Stimulated activated naive B cell treated with anti-CD40 and anti-IgM and Interleukin-4, amounts not matched to agents 10 μg/mL and 1 μg/mL and 100 μg/mL, for 72 hours (primary cell): ENCODE measurements at regions not wholly inside any gene's neighbourhood (a gene's known extent, or its start where the extent isn't known, plus 50 kb on each side); places are given as distances from the start of the nearest gene placed in this dataset.

Experiments
- ATAC-seq, 2 donors: fragments of 150-1000 bp; cut with Tn5 transposase; replicated peaks; 2 replicates each; pipeline ENCODE4 v1.10.0; 2021; ENCODE audit warnings: moderate library complexity in 1 of 2
- DNase-seq: peaks from one replicate; pipeline ENCODE4 v3.0.0; 2021
- H3K27ac Mint-ChIP-seq: one replicate; pipeline ENCODE4 v1.8.0; 2022; ENCODE audit warnings: mild to moderate bottlenecking, mixed read lengths
- H3K27me3 Mint-ChIP-seq, 2 donors: one replicate each; pipeline ENCODE4 v1.8.0; 2022; ENCODE audit warnings: mixed read lengths in 2 of 2
- H3K36me3 Mint-ChIP-seq, 2 donors: one replicate each; pipeline ENCODE4 v1.8.0; 2022; ENCODE audit warnings: mixed read lengths in 2 of 2, mild to moderate bottlenecking in 1 of 2
- H3K4me1 Mint-ChIP-seq, 2 donors: one replicate each; pipeline ENCODE4 v1.8.0; 2022; ENCODE audit warnings: mixed read lengths in 2 of 2, mild to moderate bottlenecking in 1 of 2
- H3K4me3 Mint-ChIP-seq, 2 donors: one replicate each; pipeline ENCODE4 v1.8.0; 2022; ENCODE audit warnings: mild to moderate bottlenecking in 2 of 2, mixed read lengths in 2 of 2, moderate library complexity in 1 of 2
- H3K9me3 Mint-ChIP-seq, 2 donors: one replicate each; pipeline ENCODE4 v1.8.0; 2022; ENCODE audit warnings: mixed read lengths in 2 of 2, mild to moderate bottlenecking in 1 of 2

DNA sequence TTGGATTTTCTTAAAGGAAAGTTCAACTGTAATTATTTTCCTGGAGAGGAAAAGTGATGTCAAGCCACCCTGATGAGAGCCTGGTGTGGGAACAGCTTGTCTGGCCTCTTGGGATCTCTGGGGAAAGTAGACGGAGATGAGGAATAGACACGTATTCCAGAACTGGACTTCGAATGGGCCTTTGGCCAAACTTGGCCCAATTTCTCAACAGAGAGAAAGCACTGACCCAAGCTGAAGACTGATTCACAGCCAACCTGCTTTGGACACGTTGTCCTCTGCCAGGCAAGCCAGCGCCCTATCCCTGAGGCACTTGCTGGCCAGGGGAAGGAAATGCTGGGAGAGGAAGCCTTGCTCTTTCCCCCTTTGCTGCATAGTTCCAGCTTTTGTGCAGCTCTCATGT is 70.8 kb upstream of the CTAGE1 start:
- no peak for ATAC-seq
- H3K36me3 Mint-ChIP-seq = no peaks in the 10 kb centered on the region
- no peak overlapping the region for H3K27ac Mint-ChIP-seq
- peaks cover 0 to 3% of the 10 kb centered on the region in 2 donors for H3K9me3 Mint-ChIP-seq
- no peak for DNase-seq
- H3K27me3 Mint-ChIP-seq = peaks cover 0 to 6% of the 10 kb centered on the region in 2 donors
- H3K4me1 Mint-ChIP-seq = no peaks in the 10 kb centered on the region
- no peak overlapping the region for H3K4me3 Mint-ChIP-seq

DNA sequence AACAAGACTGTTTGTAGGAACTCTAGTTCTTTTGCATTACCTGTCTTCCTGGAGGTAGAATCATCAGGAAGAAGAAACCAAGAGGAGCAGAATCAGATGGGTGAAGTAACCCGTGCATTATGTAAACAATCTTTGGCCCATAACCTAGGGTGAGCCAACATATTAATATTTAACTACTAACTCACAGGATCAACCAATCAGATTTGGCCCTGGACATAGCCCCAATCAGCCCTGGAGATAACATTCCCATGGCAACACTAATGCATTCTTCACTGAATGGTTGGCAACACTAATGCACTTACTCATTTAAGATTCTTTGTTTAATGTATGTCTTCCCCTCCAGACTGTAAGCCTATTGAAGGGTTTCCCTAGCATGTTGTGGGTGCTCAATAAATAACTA is 72.0 kb upstream of the CTAGE1 start:
- no peaks in the 10 kb centered on the region for H3K36me3 Mint-ChIP-seq

DNA sequence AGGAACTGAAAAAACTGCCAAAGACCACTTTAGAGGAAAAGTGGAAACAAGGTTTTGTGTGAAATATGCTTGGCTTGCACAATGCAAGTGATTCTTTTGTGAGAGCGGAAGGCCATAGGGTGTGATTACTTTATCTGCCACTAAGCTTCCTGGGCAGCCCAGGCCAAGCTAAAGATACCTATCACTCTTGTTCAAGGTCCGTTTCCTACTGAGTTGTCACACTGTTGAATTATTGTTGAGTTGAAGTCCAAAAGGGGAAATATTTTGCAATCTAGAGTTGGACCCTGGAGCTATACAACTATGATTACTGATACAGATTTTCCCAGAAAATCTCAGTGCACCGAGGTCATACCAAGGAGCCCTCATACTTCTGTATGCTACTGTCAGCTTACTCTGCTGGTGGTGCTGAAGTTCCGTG is 72.7 kb upstream of the CTAGE1 start:
- no peak for DNase-seq
- H3K27ac Mint-ChIP-seq = no peak overlapping the region
- no peaks in the 10 kb centered on the region for H3K36me3 Mint-ChIP-seq
- H3K9me3 Mint-ChIP-seq = peaks cover 3 to 4% of the 10 kb centered on the region in 2 donors
- H3K27me3 Mint-ChIP-seq = peaks cover 0 to 6% of the 10 kb centered on the region in 2 donors
- no peaks in the 10 kb centered on the region for H3K4me1 Mint-ChIP-seq
- no peak for ATAC-seq
- H3K4me3 Mint-ChIP-seq = no peak overlapping the region

More for the DNA sequence above, 72.0 kb upstream of the CTAGE1 start:
- peaks cover under 1 to 3% of the 10 kb centered on the region in 2 donors for H3K9me3 Mint-ChIP-seq
- DNase-seq (no peak), ATAC-seq (no peak)
- H3K27ac Mint-ChIP-seq = no peak overlapping the region
- H3K4me3 Mint-ChIP-seq = no peak overlapping the region
- peaks cover 0 to 6% of the 10 kb centered on the region in 2 donors for H3K27me3 Mint-ChIP-seq
- H3K4me1 Mint-ChIP-seq = no peaks in the 10 kb centered on the region

DNA sequence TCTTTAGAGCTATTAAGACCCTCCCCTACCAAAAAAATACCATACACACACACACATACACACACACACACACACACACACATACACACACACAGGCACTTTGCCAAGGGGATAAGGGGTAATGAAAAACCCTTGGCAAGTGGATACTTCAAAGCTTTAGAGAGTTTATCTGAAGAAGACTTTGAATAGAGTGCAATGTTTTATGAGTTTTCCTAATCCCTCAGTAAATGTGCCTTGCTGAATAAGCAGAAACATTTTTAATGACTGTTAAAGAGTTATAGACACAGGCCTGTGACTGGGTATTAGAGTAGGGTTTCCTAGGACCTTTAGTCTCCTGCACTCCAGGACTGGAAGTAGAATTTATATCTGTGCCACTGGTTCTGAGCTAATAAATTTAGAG is 75.5 kb upstream of the CTAGE1 start:
- ATAC-seq = no peak
- Mint-ChIP-seq H3K9me3 (peaks cover 5 to 7% of the 10 kb centered on the region in 2 donors), H3K4me3 (no peak overlapping the region), H3K36me3 (no peaks in the 10 kb centered on the region), H3K4me1 (no peaks in the 10 kb centered on the region), H3K27me3 (peaks cover 0 to 6% of the 10 kb centered on the region in 2 donors), H3K27ac (no peak overlapping the region)
- no peak for DNase-seq

DNA sequence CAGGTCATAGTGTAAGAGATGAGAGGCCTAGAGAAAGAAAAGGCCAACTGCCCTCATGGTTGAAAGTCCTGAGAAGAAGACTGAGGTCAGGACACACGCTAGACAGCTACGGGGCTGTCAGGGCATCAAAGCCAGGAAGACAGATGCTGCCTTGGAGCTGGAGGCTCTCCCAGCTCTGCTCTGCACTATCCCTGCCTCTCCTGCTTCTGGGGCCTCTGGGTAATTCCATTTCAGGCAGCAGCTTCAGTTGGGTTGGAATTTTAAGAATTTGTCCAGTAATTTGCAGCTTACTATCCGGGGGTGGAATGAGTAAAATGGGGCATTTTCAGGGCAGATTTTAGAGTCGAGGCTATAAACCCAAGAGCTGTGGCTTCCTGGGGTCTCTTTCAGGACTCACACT is 76.2 kb upstream of the CTAGE1 start:
- no peak for DNase-seq
- no peaks in the 10 kb centered on the region for H3K36me3 Mint-ChIP-seq

DNA sequence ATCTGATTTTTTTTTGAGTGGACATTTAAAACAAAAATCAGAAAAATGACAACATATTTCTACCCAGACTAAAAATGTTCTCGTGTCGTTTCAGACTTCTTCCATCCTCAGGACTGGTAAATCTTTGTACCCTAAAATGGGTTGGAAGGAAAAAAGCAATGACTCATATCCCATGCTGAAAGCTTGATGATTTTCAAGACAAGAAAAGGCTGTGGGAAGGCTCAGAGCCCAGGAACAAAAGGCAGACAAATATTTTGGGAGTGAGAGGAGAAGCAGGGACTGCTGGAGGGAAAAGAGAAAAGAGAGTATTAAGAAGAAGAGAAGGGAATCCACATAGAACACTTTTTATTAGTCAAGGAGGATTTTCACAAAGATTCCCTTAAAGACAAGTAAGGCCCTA is 77.1 kb upstream of the CTAGE1 start:
- Mint-ChIP-seq H3K27me3 (no peaks in the 10 kb centered on the region), H3K36me3 (no peaks in the 10 kb centered on the region), H3K4me3 (no peak overlapping the region), H3K9me3 (peaks cover 2 to 11% of the 10 kb centered on the region in 2 donors), H3K4me1 (no peaks in the 10 kb centered on the region), H3K27ac (no peak overlapping the region)
- ATAC-seq (no peak), DNase-seq (no peak)

More for the DNA sequence above, 76.2 kb upstream of the CTAGE1 start:
- H3K4me3 Mint-ChIP-seq = no peak overlapping the region
- peaks cover 0 to 1% of the 10 kb centered on the region in 2 donors for H3K27me3 Mint-ChIP-seq
- peaks cover 2 to 9% of the 10 kb centered on the region in 2 donors for H3K9me3 Mint-ChIP-seq
- H3K4me1 Mint-ChIP-seq = no peaks in the 10 kb centered on the region
- H3K27ac Mint-ChIP-seq = no peak overlapping the region
- ATAC-seq = no peak

DNA sequence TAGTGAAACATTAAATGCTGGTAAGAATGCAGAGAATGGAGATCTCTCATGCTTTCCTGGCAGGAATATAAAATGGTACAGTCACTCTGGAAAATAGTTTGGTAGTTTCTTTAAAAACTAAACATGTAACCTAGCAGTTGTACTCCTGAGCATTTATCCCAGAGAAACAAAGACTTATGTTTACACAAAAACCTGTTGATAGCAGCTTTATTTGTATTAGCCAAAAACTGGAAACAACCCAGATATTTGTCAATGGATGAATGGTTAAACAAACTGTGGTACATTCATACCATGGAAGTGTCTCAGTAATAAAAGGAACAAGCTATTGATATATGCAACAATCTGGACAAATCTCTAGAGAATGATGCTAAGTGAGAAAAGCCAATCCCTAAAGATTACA is 81.7 kb upstream of the CTAGE1 start:
- no peak overlapping the region for H3K27ac Mint-ChIP-seq
- ATAC-seq (no peak), DNase-seq (no peak)
- H3K4me3 Mint-ChIP-seq = no peak overlapping the region
- no peaks in the 10 kb centered on the region for H3K4me1 Mint-ChIP-seq
- peaks cover 7 to 15% of the 10 kb centered on the region in 2 donors for H3K9me3 Mint-ChIP-seq
- no peaks in the 10 kb centered on the region for H3K27me3 Mint-ChIP-seq
- H3K36me3 Mint-ChIP-seq = no peaks in the 10 kb centered on the region

DNA sequence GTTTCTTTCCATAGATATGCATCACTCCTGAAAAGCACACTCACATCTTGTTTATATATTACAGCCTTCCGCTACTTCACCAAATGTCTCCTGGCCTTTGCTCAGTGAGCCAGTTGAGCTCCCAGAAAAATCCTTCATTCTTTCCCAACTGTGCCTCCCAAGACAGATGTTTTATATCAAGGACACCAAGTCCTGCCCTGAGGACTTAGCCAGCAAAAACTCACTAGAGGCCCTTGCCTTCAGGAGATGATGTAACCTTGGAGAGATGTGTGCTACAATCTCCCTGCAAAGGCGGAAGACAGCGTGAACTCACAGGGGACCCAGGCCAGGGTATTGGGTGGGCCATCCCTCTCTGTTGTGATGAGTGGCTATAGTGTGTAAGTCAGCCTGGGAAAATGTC is 86.1 kb upstream of the CTAGE1 start:
- no peak overlapping the region for H3K4me3 Mint-ChIP-seq
- DNase-seq (no peak), ATAC-seq (no peak)
- H3K4me1 Mint-ChIP-seq = no peaks in the 10 kb centered on the region
- H3K27ac Mint-ChIP-seq = no peak overlapping the region
- H3K9me3 Mint-ChIP-seq = peaks cover 5 to 7% of the 10 kb centered on the region in 2 donors
- no peaks in the 10 kb centered on the region for H3K36me3 Mint-ChIP-seq
- no peaks in the 10 kb centered on the region for H3K27me3 Mint-ChIP-seq

DNA sequence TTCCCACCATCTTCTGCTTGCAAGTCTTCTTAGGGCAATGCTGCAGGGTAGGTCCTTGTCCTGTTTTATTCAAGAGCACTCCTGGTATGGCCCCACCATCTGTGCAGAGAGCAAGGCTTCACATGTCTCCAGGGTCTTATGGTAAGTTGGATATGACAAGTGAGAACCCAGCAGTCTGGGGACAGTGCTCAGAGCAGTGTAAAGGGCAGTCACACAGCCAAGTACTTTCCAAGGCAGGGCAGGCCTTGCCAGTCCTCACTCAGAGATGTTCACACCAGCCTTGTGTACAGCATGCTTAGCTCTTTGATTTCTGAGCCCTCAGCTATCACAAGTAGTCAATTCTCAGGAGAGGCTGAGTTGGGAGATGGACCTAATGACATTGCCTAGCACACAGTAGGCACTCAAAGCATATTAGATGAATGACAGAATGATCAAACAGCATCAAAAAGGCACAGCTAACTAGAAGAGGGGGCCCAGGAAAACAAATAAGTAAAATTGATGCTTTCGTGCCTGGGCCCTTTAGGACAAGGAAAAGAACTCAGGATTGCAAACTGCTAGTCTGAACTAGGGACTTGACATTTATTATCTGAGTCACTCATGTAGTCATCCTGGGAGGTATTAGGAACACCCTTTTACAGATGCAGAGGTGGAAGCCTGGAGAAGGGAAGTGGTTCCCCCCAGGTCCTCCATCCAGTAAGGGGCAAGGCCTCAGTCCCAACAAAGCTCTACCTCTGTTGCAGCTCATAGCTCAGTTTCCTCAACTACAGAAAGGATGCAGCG is 86.7 kb upstream of the CTAGE1 start:
- H3K9me3 Mint-ChIP-seq = peaks cover 3 to 5% of the 10 kb centered on the region in 2 donors
- H3K4me3 Mint-ChIP-seq = no peak overlapping the region
- no peaks in the 10 kb centered on the region for H3K36me3 Mint-ChIP-seq
- no peak overlapping the region for H3K27ac Mint-ChIP-seq
- ATAC-seq (no peak), DNase-seq (no peak)
- H3K27me3 Mint-ChIP-seq = no peaks in the 10 kb centered on the region
- no peaks in the 10 kb centered on the region for H3K4me1 Mint-ChIP-seq

DNA sequence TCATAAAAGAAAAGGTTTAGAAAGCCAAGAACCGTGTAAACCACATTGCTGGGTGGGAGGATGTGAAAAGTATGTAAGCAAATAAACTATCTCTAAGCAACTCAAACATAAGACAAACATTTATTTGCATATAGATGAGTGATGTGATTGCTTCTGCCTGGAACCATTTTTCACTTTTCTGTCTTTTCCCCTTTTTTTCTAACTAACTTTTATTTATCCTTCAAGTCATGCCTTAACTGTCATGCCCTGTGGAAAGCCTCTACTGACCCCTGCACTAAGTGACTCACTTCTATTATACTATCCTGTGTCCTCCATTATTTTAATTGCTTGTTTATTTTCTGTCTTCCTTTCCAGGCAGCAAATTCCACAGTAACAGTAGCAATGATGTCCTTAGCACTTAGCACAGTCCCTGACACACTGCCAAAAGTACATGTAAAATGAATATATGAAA is 87.5 kb upstream of the CTAGE1 start:
- Mint-ChIP-seq H3K27me3 (no peaks in the 10 kb centered on the region), H3K36me3 (no peaks in the 10 kb centered on the region), H3K4me1 (no peaks in the 10 kb centered on the region), H3K4me3 (no peak overlapping the region), H3K9me3 (peaks cover 3 to 5% of the 10 kb centered on the region in 2 donors), H3K27ac (no peak overlapping the region)
- ATAC-seq (no peak), DNase-seq (no peak)

DNA sequence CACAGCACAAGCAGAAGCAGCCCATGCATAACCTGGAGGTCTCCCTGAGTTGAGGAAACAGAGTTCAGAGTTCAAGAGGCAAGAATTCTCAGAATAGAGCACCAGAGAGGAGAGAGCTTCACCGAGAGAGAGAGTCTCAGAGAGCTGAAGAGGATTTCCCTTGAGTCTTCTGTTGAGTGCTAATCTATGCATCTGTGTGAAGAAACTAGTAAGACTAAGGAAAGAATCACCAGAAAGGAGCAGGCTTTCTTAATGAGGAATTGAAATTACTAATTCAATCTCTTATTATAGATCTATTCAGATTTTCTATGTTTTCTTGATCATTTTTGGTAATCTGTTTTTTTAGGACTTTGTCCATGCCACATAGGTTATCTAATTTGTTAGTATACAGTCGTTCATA is 89.3 kb upstream of the CTAGE1 start:
- Mint-ChIP-seq H3K36me3 (no peaks in the 10 kb centered on the region), H3K27me3 (no peaks in the 10 kb centered on the region), H3K27ac (no peak overlapping the region), H3K4me3 (no peak overlapping the region), H3K4me1 (no peaks in the 10 kb centered on the region), H3K9me3 (no peaks in the 10 kb centered on the region)
- DNase-seq (no peak), ATAC-seq (no peak)

DNA sequence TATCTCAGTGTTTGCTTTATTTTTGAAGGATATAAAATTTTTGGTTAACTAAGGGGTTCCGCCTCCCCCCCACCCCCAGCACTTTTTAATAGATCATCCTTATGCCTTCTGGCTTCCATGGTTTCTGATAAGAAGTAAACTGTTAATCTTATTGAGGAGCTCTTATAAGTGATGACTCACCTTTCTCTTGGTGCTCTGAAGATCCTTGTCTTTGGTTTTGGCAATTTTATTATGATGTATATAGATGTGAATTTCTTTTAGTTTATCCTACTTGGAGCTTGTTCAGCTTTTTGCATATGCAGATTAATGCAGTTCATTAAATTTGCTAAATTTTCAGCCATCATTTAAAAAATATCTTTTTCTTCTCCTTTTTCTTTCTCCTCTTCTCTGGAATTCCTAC is 91.7 kb upstream of the CTAGE1 start:
- ATAC-seq (no peak), DNase-seq (no peak)
- Mint-ChIP-seq H3K27ac (no peak overlapping the region), H3K4me3 (no peak overlapping the region), H3K36me3 (no peaks in the 10 kb centered on the region), H3K9me3 (peaks cover 0 to 2% of the 10 kb centered on the region in 2 donors), H3K4me1 (no peaks in the 10 kb centered on the region), H3K27me3 (peaks cover 0 to 5% of the 10 kb centered on the region in 2 donors)

DNA sequence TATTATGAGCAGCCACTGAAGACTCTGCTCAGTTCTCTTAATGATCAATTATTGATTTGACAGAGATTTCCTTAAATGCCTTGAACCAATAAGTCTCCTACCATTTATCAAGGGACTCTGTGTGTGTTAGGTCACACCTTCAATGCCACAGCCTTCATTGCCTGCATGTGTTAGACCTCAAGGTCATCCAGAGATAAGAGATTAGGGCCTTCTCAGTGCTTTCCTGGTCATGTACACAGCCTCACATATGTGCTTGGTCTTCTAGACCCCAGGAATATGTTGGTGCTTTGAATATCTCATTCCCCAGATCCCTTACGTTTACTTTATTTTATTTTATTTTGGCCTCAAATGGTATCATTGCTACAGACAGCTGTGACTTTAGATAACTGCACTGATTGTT is 93.0 kb upstream of the CTAGE1 start:
- H3K4me1 Mint-ChIP-seq = no peaks in the 10 kb centered on the region
- H3K27ac Mint-ChIP-seq = no peak overlapping the region
- H3K27me3 Mint-ChIP-seq = peaks cover 0 to 5% of the 10 kb centered on the region in 2 donors
- H3K9me3 Mint-ChIP-seq = peaks cover 0 to 2% of the 10 kb centered on the region in 2 donors
- no peak for ATAC-seq
- H3K4me3 Mint-ChIP-seq = no peak overlapping the region
- no peak for DNase-seq
- no peaks in the 10 kb centered on the region for H3K36me3 Mint-ChIP-seq

DNA sequence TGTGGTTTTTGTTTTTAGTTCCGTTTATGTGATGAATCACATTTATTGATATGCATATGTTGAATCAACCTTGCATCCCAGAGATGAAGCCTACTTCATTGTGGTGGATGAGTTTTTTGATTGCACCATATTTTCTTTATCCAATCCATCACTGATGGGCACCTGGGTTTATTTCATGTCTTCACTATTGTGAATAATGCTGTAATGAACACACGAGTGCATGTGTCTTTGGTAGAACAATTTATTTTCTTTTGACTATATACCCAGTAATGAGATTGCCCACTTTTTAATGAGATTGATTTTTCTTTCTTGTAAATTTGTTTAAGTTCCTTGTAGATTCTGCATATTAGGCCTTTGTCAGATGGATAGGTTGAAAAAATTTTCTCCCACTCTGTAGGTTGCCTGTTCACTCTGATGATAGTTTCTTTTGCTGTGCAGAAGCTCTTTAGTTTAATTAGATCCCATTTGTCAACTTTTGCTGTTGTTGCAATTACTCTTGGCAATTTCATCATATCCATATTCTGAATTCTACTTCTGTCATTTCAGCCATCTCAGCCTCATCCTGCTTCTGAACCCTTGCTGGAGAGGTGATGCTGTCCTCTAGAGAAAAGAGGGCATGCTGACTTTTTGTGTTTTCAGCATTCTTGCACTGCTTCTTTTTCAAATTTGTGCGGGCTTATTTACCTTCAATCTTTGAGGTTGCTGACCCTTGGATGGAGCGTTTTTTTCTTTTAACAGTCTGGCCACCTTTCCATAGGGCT is 96.2 kb upstream of the CTAGE1 start:
- H3K9me3 Mint-ChIP-seq = peaks cover 0 to 2% of the 10 kb centered on the region in 2 donors
- DNase-seq (no peak), ATAC-seq (no peak)
- H3K4me3 Mint-ChIP-seq = no peak overlapping the region
- H3K36me3 Mint-ChIP-seq = no peaks in the 10 kb centered on the region
- H3K27ac Mint-ChIP-seq = no peak overlapping the region
- H3K27me3 Mint-ChIP-seq = peaks cover 0 to 5% of the 10 kb centered on the region in 2 donors
- H3K4me1 Mint-ChIP-seq = no peaks in the 10 kb centered on the region

DNA sequence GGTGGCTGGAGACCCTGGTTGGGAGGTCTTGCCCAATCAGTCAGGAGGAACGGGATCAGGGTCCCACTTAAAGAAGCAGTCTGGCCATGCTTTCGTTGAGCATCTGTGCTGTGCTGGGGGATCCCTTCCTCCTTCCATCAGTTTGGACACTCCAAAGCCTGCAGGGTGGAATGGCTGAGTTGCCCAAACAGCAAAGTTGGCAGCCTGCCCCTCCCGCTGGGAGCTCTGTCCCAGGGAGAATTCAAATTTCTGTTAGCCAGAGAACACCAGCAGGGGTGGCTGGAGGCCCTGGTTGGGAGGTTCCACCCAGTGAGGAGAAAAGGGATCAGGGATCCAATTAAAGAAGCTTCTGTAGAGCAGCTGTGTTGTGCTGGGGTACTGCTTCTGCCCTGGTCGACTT is 96.9 kb upstream of the CTAGE1 start:
- DNase-seq (no peak), ATAC-seq (no peak)
- no peak overlapping the region for H3K4me3 Mint-ChIP-seq
- no peaks in the 10 kb centered on the region for H3K36me3 Mint-ChIP-seq
- no peak overlapping the region for H3K27ac Mint-ChIP-seq
- H3K27me3 Mint-ChIP-seq = peaks cover 0 to 5% of the 10 kb centered on the region in 2 donors
- H3K4me1 Mint-ChIP-seq = no peaks in the 10 kb centered on the region
- H3K9me3 Mint-ChIP-seq = peaks cover 0 to 2% of the 10 kb centered on the region in 2 donors
